ENCODE measurements at regions not wholly inside any gene's neighbourhood (a gene's known extent, or its start where the extent isn't known, plus 50 kb on each side); places are given as distances from the start of the nearest gene placed in this dataset.
"Not testable (repeated sequence)": the region's sequence is repeated elsewhere in the genome, so short reads cannot be mapped to it uniquely, and the experiment has no call there.

DNA sequence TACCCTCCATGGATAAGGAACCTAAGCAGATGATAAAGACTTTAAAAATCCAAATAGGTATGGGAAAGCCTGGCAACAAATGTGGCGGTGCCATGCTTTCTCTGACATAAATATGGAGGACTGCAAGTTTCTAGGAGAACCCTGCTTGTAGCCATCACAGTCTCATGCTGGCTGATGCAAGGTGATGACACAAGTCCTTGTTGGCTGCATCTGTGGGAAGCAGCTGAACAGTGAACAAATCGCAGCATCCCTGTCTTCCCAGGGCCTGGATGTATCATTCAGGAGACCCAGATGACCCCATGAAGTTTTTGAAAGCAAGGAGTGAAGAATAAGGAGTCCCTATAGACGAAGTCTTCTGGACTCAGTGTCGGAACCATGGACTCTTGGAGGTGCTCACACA, 234.4 kb upstream of the HS3ST1 start:
- Histone ChIP-seq H3K9ac (ENCODE audit: low read depth, low read length) (no peak overlapping the region), H3K4me3 (ENCODE audit: low read length) (no peak overlapping the region), H3K4me1 (ENCODE audit: control insufficient read depth, insufficient read depth, low read length) (no peaks in the 10 kb centered on the region), H3K36me3 (ENCODE audit: insufficient read depth, low read length) (no peaks in the 10 kb centered on the region), H3K27me3 (ENCODE audit: control insufficient read depth, insufficient read depth, low read length) (no peaks in the 10 kb centered on the region), H3K4me2 (ENCODE audit: low read length) (no peak overlapping the region), H3K9me3 (replicated peaks; ENCODE audit: low read length) (no peaks in the 10 kb centered on the region)

DNA sequence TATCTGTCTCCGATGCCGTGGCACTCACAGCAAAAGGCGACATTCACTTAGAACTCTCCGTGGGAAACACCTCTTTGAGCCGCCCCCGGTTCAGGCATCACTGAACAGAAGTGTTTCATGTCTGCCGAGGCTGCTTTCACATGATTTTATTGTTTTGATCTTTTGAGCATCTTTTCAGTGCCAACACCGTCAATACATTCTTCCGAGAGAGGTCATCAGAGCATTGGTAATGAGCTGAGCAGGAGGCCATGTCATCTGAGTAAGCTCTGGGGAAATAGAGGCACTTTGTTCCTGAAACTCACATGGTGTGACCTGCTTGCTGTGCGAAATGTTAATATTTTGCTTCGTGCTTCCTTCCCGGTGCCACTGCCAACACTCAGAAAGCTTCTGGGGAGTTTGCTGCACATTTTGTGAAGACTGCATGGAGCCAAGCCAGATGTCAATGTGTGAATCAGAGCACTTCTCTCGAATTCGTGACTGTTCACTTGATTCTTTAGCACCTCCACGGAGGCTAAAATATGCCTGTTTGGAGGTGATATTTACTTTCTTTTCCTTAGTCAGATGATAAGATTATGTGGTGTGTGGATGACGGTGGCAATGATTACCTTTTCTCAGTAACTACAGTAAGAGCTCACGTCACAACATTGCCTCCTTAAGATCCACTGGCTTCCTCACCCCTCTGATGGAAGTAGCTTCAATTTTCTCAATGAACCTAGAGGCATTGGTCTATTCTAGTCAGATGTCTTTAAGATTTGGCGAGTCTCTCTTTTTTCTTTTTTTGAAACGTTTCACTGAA, 222.3 kb upstream of the HS3ST1 start:
- Histone ChIP-seq H3K9me3 (replicated peaks; ENCODE audit: low read length) (no peaks in the 10 kb centered on the region), H3K4me1 (ENCODE audit: control insufficient read depth, insufficient read depth, low read length) (no peaks in the 10 kb centered on the region), H3K9ac (ENCODE audit: low read depth, low read length) (no peak overlapping the region), H3K4me3 (ENCODE audit: low read length) (no peak overlapping the region), H3K4me2 (ENCODE audit: low read length) (no peak overlapping the region), H3K27me3 (ENCODE audit: control insufficient read depth, insufficient read depth, low read length) (no peaks in the 10 kb centered on the region), H3K36me3 (ENCODE audit: insufficient read depth, low read length) (no peaks in the 10 kb centered on the region)

DNA sequence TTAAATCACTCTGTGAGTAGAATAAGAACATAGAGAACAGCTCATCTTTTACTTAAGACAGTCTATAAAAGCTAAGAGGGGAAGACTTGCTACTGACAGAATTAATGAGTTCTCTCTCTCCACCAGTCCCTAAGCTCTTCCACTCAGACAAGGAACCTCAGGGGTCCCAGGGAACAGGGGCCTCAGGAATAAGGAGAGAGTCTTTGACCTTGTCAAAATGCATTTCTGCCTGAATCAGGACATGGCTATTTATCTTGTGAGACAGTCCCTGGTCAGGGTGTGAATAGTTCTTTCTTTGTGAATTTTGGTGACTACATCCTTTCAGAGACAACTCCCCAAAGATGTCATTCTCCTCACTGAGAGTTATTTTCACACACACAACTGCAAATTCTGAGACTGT, 218.7 kb upstream of the HS3ST1 start:
- no peaks in the 10 kb centered on the region for H3K9me3 ChIP-seq (replicated peaks; ENCODE audit: low read length)
- no peaks in the 10 kb centered on the region for H3K27me3 ChIP-seq (ENCODE audit: control insufficient read depth, insufficient read depth, low read length)
- H3K4me2 ChIP-seq (ENCODE audit: low read length): no peak overlapping the region
- no peaks in the 10 kb centered on the region for H3K36me3 ChIP-seq (ENCODE audit: insufficient read depth, low read length)
- no peaks in the 10 kb centered on the region for H3K4me1 ChIP-seq (ENCODE audit: control insufficient read depth, insufficient read depth, low read length)
- no peak overlapping the region for H3K9ac ChIP-seq (ENCODE audit: low read depth, low read length)
- H3K4me3 ChIP-seq (ENCODE audit: low read length): no peak overlapping the region

DNA sequence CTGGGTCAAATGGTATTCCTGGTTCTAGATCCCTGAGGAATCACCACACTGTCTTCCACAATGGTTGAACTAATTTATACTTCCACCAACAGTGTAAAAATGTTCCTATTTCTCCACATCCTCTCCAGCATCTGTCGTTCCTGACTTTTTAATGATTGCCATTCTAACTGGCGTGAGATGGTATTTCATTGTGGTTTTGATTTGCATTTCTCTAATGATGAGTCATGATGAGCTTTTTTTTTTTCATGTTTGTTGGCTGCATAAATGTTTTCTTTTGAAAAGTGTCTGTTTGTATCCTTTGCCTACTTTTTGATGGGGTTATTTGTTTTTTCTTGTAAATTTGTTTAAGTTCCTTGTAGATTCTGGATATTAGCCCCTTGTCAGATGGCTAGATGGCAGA, 214.4 kb upstream of the HS3ST1 start:
- H3K36me3 ChIP-seq (ENCODE audit: insufficient read depth, low read length); H3K9me3 ChIP-seq (replicated peaks; ENCODE audit: low read length); H3K4me3 ChIP-seq (ENCODE audit: low read length); H3K27me3 ChIP-seq (ENCODE audit: control insufficient read depth, insufficient read depth, low read length); H3K4me1 ChIP-seq (ENCODE audit: control insufficient read depth, insufficient read depth, low read length); H3K4me2 ChIP-seq (ENCODE audit: low read length); H3K9ac ChIP-seq (ENCODE audit: low read depth, low read length): not testable (repeated sequence)

DNA sequence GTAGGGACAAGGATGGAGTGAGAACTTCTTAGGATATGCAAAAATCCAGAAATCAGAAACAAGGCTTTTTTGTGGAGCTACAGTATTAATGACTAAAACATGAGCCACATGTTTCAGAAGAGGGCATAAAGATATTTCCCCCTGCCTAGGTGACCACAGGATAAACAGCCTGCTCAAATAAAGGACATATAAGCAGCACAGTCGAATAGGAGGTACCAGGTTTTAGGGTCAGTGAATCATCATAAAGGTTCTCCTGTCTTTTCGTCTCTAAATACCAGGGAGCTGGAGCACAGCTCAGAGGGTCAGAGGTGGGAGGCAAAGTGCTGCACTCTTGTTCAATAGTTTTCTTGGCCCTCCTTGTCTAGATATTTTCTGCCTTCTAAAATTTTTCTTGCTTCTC, 211.9 kb upstream of the HS3ST1 start:
- no peak overlapping the region for H3K4me3 ChIP-seq (ENCODE audit: low read length)
- peaks cover 2% of the 10 kb centered on the region for H3K9me3 ChIP-seq (replicated peaks; ENCODE audit: low read length)
- no peak overlapping the region for H3K4me2 ChIP-seq (ENCODE audit: low read length)
- no peaks in the 10 kb centered on the region for H3K36me3 ChIP-seq (ENCODE audit: insufficient read depth, low read length)
- H3K9ac ChIP-seq (ENCODE audit: low read depth, low read length): no peak overlapping the region
- H3K27me3 ChIP-seq (ENCODE audit: control insufficient read depth, insufficient read depth, low read length): no peaks in the 10 kb centered on the region
- no peaks in the 10 kb centered on the region for H3K4me1 ChIP-seq (ENCODE audit: control insufficient read depth, insufficient read depth, low read length)

DNA sequence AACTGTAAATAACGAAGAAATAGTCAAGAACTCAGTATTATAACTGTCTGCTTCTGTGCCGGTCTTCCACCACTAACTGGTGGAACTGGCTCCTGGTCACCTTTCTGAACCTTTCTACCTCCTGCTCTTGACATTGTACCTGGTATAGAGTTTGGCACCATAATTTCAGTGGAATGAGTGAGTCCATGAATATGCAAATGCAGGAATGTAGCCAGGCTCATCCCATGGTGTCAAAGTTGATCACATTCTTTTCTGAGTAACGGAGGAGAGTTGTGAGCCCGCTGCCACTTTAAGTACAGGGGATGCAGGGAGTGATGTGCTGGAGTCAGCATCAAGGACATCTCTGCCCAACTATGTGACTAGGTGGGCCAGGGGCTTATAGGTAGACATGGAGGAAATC, 207.9 kb upstream of the HS3ST1 start:
- H3K9me3 ChIP-seq (replicated peaks; ENCODE audit: low read length): peaks cover 2% of the 10 kb centered on the region
- peaks cover 6% of the 10 kb centered on the region for H3K4me1 ChIP-seq (ENCODE audit: control insufficient read depth, insufficient read depth, low read length)
- H3K9ac ChIP-seq (ENCODE audit: low read depth, low read length): no peak overlapping the region
- no peak overlapping the region for H3K4me3 ChIP-seq (ENCODE audit: low read length)
- H3K4me2 ChIP-seq (ENCODE audit: low read length): no peak overlapping the region
- H3K27me3 ChIP-seq (ENCODE audit: control insufficient read depth, insufficient read depth, low read length): no peaks in the 10 kb centered on the region
- H3K36me3 ChIP-seq (ENCODE audit: insufficient read depth, low read length): no peaks in the 10 kb centered on the region

DNA sequence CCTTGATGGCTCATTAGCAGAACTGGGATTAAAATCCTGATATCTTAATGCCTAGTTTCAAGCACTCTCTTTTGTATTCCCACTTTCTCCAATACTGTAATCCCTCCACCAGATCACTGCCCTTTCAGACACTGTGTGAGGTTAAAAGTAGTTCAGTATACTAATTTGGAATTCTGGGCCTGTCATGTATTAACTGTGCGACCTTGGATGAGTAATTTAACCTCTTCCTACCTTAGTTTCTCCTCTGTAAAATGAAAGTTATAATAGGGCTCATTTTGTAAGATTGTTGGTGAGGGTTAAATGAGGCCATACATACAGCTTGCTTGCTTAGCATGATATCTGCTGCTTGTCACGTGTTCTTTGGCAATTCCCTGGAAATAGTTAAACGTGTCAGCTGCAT, 207.3 kb upstream of the HS3ST1 start:
- Histone ChIP-seq H3K36me3 (ENCODE audit: insufficient read depth, low read length) (no peaks in the 10 kb centered on the region), H3K4me1 (ENCODE audit: control insufficient read depth, insufficient read depth, low read length) (peaks cover 6% of the 10 kb centered on the region), H3K9ac (ENCODE audit: low read depth, low read length) (no peak overlapping the region), H3K4me3 (ENCODE audit: low read length) (no peak overlapping the region), H3K9me3 (replicated peaks; ENCODE audit: low read length) (peaks cover 2% of the 10 kb centered on the region), H3K27me3 (ENCODE audit: control insufficient read depth, insufficient read depth, low read length) (no peaks in the 10 kb centered on the region), H3K4me2 (ENCODE audit: low read length) (no peak overlapping the region)

DNA sequence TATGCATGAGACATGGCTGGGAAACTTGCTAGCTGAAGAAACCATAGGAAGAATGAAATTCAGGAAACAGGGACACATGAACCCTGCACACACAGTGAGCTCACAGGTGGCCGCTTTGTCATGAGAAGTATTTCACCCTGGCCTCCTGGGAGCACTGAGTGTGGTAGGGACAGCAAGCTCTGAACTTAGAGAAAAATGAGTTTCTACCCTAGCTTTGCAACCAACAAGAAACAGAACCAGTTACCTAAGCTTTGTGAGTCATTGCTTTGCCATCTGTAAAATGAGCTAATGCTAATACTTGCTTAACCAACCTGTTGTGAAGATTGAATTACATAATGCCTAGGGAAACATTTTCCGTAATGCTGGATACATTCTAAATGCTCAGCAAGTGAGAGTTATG, 206.6 kb upstream of the HS3ST1 start:
- Histone ChIP-seq H3K4me3 (ENCODE audit: low read length) (no peak overlapping the region), H3K9ac (ENCODE audit: low read depth, low read length) (no peak overlapping the region), H3K27me3 (ENCODE audit: control insufficient read depth, insufficient read depth, low read length) (no peaks in the 10 kb centered on the region), H3K4me1 (ENCODE audit: control insufficient read depth, insufficient read depth, low read length) (peaks cover 6% of the 10 kb centered on the region), H3K36me3 (ENCODE audit: insufficient read depth, low read length) (no peaks in the 10 kb centered on the region), H3K4me2 (ENCODE audit: low read length) (no peak overlapping the region), H3K9me3 (replicated peaks; ENCODE audit: low read length) (peaks cover 2% of the 10 kb centered on the region)

DNA sequence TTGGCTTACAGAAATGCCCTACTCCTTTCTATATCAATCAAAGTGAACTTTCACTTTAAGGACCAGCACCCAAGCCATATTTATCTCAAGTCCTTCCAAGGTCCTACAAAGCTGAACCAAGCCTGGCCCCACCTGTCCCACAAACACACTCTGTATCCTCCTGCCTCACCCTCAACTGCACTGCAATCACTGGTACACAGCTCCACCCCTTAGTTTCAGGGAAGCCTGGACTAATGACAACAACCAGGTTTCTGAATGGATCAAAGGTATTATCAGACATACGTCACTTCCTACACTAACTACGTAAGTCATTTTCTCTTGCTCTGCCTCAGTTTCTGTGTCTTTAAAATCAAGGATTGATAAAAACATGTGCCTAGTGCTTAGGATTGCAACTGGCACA, 205.6 kb upstream of the HS3ST1 start:
- no peaks in the 10 kb centered on the region for H3K36me3 ChIP-seq (ENCODE audit: insufficient read depth, low read length)
- H3K9me3 ChIP-seq (replicated peaks; ENCODE audit: low read length): peaks cover 2% of the 10 kb centered on the region
- no peak overlapping the region for H3K4me3 ChIP-seq (ENCODE audit: low read length)
- H3K4me1 ChIP-seq (ENCODE audit: control insufficient read depth, insufficient read depth, low read length): peaks cover 6% of the 10 kb centered on the region
- no peak overlapping the region for H3K4me2 ChIP-seq (ENCODE audit: low read length)
- no peak overlapping the region for H3K9ac ChIP-seq (ENCODE audit: low read depth, low read length)
- no peaks in the 10 kb centered on the region for H3K27me3 ChIP-seq (ENCODE audit: control insufficient read depth, insufficient read depth, low read length)

DNA sequence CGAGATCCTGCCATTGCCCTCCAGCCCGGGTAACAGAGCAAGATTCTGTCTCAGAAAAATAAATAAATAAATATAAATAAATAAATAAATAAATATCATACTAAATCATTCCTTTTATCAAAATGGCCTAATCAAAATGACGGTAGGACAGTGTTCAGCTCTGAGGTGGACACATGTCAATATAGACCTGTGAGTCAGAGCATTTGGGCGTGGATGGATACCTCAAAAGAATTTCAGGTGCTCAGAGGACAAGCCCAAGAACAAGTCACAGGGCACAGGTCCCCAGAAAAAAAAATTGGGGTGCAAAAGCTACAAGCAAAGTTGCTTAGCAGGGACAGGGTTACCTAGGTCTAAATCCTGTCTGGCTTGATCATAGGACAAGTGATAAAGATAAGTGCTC, 204.7 kb upstream of the HS3ST1 start:
- Histone ChIP-seq H3K9ac (ENCODE audit: low read depth, low read length) (no peak overlapping the region), H3K36me3 (ENCODE audit: insufficient read depth, low read length) (no peaks in the 10 kb centered on the region), H3K4me2 (ENCODE audit: low read length) (no peak overlapping the region), H3K27me3 (ENCODE audit: control insufficient read depth, insufficient read depth, low read length) (no peaks in the 10 kb centered on the region), H3K4me3 (ENCODE audit: low read length) (no peak overlapping the region), H3K4me1 (ENCODE audit: control insufficient read depth, insufficient read depth, low read length) (peaks cover 6% of the 10 kb centered on the region), H3K9me3 (replicated peaks; ENCODE audit: low read length) (peaks cover 2% of the 10 kb centered on the region)

DNA sequence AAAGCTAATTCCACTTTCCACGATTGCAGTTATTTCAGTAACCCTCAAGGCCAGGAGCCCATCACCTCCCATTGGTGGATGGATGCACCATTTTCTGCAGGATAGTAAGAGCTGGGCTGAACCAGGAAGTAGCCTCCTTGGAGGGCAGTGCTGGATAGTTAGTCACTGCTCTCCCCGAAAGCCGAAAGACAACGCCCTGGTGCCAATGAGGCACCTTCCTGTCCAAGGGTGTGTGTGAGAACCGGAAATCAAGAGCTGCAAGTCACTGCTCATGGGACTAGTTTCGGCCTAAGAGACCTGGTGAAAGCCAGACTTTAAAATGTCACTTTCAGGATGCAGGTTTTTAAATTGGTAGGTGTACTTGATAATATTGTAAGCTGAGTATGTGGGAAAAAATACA, 203.8 kb upstream of the HS3ST1 start:
- no peaks in the 10 kb centered on the region for H3K27me3 ChIP-seq (ENCODE audit: control insufficient read depth, insufficient read depth, low read length)
- H3K9ac ChIP-seq (ENCODE audit: low read depth, low read length): no peak overlapping the region
- H3K4me2 ChIP-seq (ENCODE audit: low read length): no peak overlapping the region
- no peaks in the 10 kb centered on the region for H3K36me3 ChIP-seq (ENCODE audit: insufficient read depth, low read length)
- H3K9me3 ChIP-seq (replicated peaks; ENCODE audit: low read length): peaks cover 2% of the 10 kb centered on the region
- no peak overlapping the region for H3K4me3 ChIP-seq (ENCODE audit: low read length)
- peaks cover 6% of the 10 kb centered on the region for H3K4me1 ChIP-seq (ENCODE audit: control insufficient read depth, insufficient read depth, low read length)

DNA sequence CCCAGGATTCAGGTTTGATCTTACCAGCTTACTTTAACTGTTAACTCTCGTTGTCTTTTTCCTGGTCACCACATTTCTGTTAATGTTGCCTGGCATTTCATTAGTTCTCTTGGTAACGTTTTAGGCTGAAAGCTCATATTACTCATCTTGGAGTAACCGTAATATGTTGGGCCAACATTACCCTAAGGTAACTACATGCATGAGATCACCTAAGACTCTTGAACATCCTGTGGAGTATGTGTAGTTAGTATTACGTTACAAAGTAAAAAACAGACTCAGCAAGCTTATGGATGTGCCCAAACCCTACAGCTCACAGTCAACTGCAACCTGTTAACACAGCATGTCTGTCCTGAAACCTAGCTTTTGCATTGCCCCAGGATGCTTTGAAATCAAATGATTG, 203.3 kb upstream of the HS3ST1 start:
- no peaks in the 10 kb centered on the region for H3K36me3 ChIP-seq (ENCODE audit: insufficient read depth, low read length)
- H3K4me2 ChIP-seq (ENCODE audit: low read length): no peak overlapping the region
- H3K27me3 ChIP-seq (ENCODE audit: control insufficient read depth, insufficient read depth, low read length): no peaks in the 10 kb centered on the region
- peaks cover 2% of the 10 kb centered on the region for H3K9me3 ChIP-seq (replicated peaks; ENCODE audit: low read length)
- H3K4me1 ChIP-seq (ENCODE audit: control insufficient read depth, insufficient read depth, low read length): peaks cover 6% of the 10 kb centered on the region
- no peak overlapping the region for H3K9ac ChIP-seq (ENCODE audit: low read depth, low read length)
- no peak overlapping the region for H3K4me3 ChIP-seq (ENCODE audit: low read length)
